22Rv1 (cell line): ENCODE measurements at regions not wholly inside any gene's neighbourhood (a gene's known extent, or its start where the extent isn't known, plus 50 kb on each side); places are given as distances from the start of the nearest gene placed in this dataset.

Source experiments
- H3K27ac ChIP-seq: fragments of 450-650 bp; 2 replicates; pipeline ENCODE4 v1.5.1; 2017
- CTCF ChIP-seq: fragments of 450-650 bp; IDR thresholded peaks from 2 replicates; pipeline ENCODE4 v1.5.1; 2017; ENCODE audit warnings: mild to moderate bottlenecking
- ZFX ChIP-seq: fragments of 450-650 bp; IDR thresholded peaks from 2 replicates; pipeline ENCODE4 v1.6.1; 2017; ENCODE audit warnings: antibody characterized with exemption, borderline replicate concordance

GRCh38 chr13:88739195-88739594 is 1068.0 kb downstream of the SLITRK5 start:
- no peak overlapping the region for H3K27ac ChIP-seq
- TF ChIP-seq CTCF = no peak
- no peak for TF ChIP-seq ZFX

GRCh38 chr13:88744289-88744688 is 1073.1 kb downstream of the SLITRK5 start:
- H3K27ac ChIP-seq = no peak overlapping the region
- TF ChIP-seq ZFX (no peak), CTCF (no peak)

- no peak for TF ChIP-seq ZFX
- no peak for TF ChIP-seq CTCF
- H3K27ac ChIP-seq = no peak overlapping the region
Observed at GRCh38 chr13:88745011-88745410, 1073.8 kb downstream of the SLITRK5 start.

GRCh38 chr13:88752041-88752440 is 1080.9 kb downstream of the SLITRK5 start:
- TF ChIP-seq ZFX (no peak), CTCF (no peak)
- no peak overlapping the region for H3K27ac ChIP-seq

GRCh38 chr13:88754141-88754540 is 1083.0 kb downstream of the SLITRK5 start:
- H3K27ac ChIP-seq = no peak overlapping the region
- no peak for TF ChIP-seq ZFX

GRCh38 chr13:88761145-88761544 is 1090.0 kb downstream of the SLITRK5 start:
- no peak for TF ChIP-seq CTCF
- TF ChIP-seq ZFX = no peak
- H3K27ac ChIP-seq = no peak overlapping the region

- no peak for TF ChIP-seq ZFX
- TF ChIP-seq CTCF = no peak
- H3K27ac ChIP-seq = no peak overlapping the region
Observed at GRCh38 chr13:88764103-88764502, 1092.9 kb downstream of the SLITRK5 start.

GRCh38 chr13:88800505-88800904 is 1129.3 kb downstream of the SLITRK5 start:
- no peak overlapping the region for H3K27ac ChIP-seq
- TF ChIP-seq CTCF = no peak
- no peak for TF ChIP-seq ZFX
